Esophagus squamous epithelium (tissue), 4 donors: ENCODE measurements at regions not wholly inside any gene's neighbourhood (a gene's known extent, or its start where the extent isn't known, plus 50 kb on each side); places are given as distances from the start of the nearest gene placed in this dataset.

Experiments
- POLR2A ChIP-seq, 4 donors: fragments of 450-650 bp; IDR thresholded peaks; one replicate each; pipeline ENCODE4 v1.6.1; 2017; ENCODE audit warnings: antibody characterized with exemption in 4 of 4, mild to moderate bottlenecking in 4 of 4, moderate library complexity in 3 of 4
- TF ChIP-seq, protein P1 (sequence below), 6 experiments: fragments of 450-650 bp in 4 of 6; fragments of 200-600 bp in 2 of 6; sonication (generic) in 2 of 6; IDR thresholded peaks; one replicate each; pipeline ENCODE4 v1.5.1; 2016 to 2019; ENCODE audit warnings: antibody characterized with exemption in 6 of 6, mild to moderate bottlenecking in 4 of 6, moderate library complexity in 4 of 6

DNA sequence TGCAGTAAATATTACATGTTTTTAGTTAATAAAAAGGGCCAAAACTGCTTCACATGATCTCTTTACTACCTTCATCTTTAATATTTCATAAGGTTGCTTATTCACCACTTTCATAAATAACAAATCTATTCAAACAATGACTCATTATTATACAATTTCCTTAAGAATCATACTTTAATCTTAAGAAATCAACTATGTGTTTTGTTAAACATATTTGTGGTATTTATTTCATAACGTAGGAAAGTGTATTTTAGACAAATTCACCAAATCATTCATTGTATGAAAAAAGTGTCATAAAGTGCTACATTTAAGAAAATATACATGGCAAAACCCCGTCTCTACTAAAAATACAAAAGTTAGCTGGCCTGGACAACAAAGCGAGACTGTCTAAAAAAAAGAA, 150.5 kb upstream of the RXFP1 start:
- TF ChIP-seq, protein P1, sequence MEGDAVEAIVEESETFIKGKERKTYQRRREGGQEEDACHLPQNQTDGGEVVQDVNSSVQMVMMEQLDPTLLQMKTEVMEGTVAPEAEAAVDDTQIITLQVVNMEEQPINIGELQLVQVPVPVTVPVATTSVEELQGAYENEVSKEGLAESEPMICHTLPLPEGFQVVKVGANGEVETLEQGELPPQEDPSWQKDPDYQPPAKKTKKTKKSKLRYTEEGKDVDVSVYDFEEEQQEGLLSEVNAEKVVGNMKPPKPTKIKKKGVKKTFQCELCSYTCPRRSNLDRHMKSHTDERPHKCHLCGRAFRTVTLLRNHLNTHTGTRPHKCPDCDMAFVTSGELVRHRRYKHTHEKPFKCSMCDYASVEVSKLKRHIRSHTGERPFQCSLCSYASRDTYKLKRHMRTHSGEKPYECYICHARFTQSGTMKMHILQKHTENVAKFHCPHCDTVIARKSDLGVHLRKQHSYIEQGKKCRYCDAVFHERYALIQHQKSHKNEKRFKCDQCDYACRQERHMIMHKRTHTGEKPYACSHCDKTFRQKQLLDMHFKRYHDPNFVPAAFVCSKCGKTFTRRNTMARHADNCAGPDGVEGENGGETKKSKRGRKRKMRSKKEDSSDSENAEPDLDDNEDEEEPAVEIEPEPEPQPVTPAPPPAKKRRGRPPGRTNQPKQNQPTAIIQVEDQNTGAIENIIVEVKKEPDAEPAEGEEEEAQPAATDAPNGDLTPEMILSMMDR (IDR thresholded peaks at IDR 0.05), result no peak
- TF ChIP-seq POLR2A (IDR thresholded peaks at IDR 0.05), result no peak
